WTC11 (cell line): ENCODE measurements at regions not wholly inside any gene's neighbourhood (a gene's known extent, or its start where the extent isn't known, plus 50 kb on each side); places are given as distances from the start of the nearest gene placed in this dataset.

ENCODE experiments used
- ATAC-seq: fragments of 200-7000 bp; cut with Tn5 transposase; 2 replicates; pipeline ENCODE4 v1.10.0; 2021; ENCODE audit warnings: mild to moderate bottlenecking, moderate library complexity
- CTCF ChIA-PET: fragments of 300-600 bp; sonication (Branson Sonifier 250); formaldehyde crosslinking; loops from one replicate; lab custom pipeline; 2021; ENCODE audit warnings: antibody characterized with exemption; lab: Charles Lee
- POLR2A ChIA-PET: fragments of 350-600 bp; sonication (Branson Sonifier 250); formaldehyde crosslinking; loops from one replicate; lab custom pipeline; 2021; ENCODE audit warnings: antibody characterized with exemption; lab: Charles Lee
- DNase-seq: peaks from one replicate; pipeline ENCODE4 v3.0.0; 2021; ENCODE audit warnings: low spot score
- H3K27ac Mint-ChIP-seq: 2 replicates; pipeline ENCODE4 v1.8.0; 2021; ENCODE audit warnings: mixed read lengths
- H3K27me3 Mint-ChIP-seq: 2 replicates; pipeline ENCODE4 v1.8.0; 2021; ENCODE audit warnings: low read depth, mild to moderate bottlenecking, moderate library complexity, mixed read lengths
- H3K36me3 Mint-ChIP-seq: 2 replicates; pipeline ENCODE4 v1.8.0; 2021; ENCODE audit warnings: mixed read lengths
- H3K4me1 Mint-ChIP-seq: 2 replicates; pipeline ENCODE4 v1.8.0; 2022; ENCODE audit warnings: mixed read lengths
- H3K4me3 Mint-ChIP-seq: 2 replicates; pipeline ENCODE4 v1.8.0; 2021; ENCODE audit warnings: mild to moderate bottlenecking, moderate library complexity, mixed read lengths
- H3K9me3 Mint-ChIP-seq: 2 replicates; pipeline ENCODE4 v1.8.0; 2021; ENCODE audit warnings: mixed read lengths
- ATF2 ChIP-seq: sonication (generic); formaldehyde crosslinking; IDR thresholded peaks from 2 replicates; pipeline ENCODE4 v1.8.1; 2022; ENCODE audit warnings: low read depth, missing genetic modification reagents, borderline replicate concordance
- ATF6 ChIP-seq: sonication (generic); formaldehyde crosslinking; IDR thresholded peaks from 2 replicates; pipeline ENCODE4 v1.8.1; 2023; ENCODE audit warnings: mild to moderate bottlenecking, missing genetic modification reagents
- CBFB ChIP-seq: sonication (generic); formaldehyde crosslinking; IDR thresholded peaks from 2 replicates; pipeline ENCODE4 v1.8.1; 2022; ENCODE audit warnings: mild to moderate bottlenecking, low read depth, missing genetic modification reagents
- E2F5 ChIP-seq: sonication (generic); formaldehyde crosslinking; IDR thresholded peaks from 2 replicates; pipeline ENCODE4 v1.8.1; 2022; ENCODE audit warnings: mild to moderate bottlenecking, moderate library complexity, missing genetic modification reagents
- ESRRA ChIP-seq: sonication (generic); formaldehyde crosslinking; IDR thresholded peaks from 2 replicates; pipeline ENCODE4 v1.8.1; 2022; ENCODE audit warnings: mild to moderate bottlenecking, missing genetic modification reagents, borderline replicate concordance
- FOXJ3 ChIP-seq: sonication (generic); formaldehyde crosslinking; IDR thresholded peaks from 2 replicates; pipeline ENCODE4 v1.9.0; 2021; ENCODE audit warnings: missing genetic modification reagents, mild to moderate bottlenecking, borderline replicate concordance
- GABPB1 ChIP-seq: sonication (generic); formaldehyde crosslinking; IDR thresholded peaks from 2 replicates; pipeline ENCODE4 v1.8.1; 2023; ENCODE audit warnings: mild to moderate bottlenecking, missing genetic modification reagents
- NR1H2 ChIP-seq: sonication (generic); formaldehyde crosslinking; IDR thresholded peaks from 2 replicates; pipeline ENCODE4 v1.9.0; 2021; ENCODE audit warnings: mild to moderate bottlenecking, moderate library complexity, missing genetic modification reagents
- OVOL2 ChIP-seq: fragments of 250-450 bp; sonication (Bioruptor Pico); IDR thresholded peaks from 2 replicates; pipeline ENCODE4 v1.9.0; 2021; ENCODE audit warnings: mild to moderate bottlenecking, borderline replicate concordance
- PRRX2 ChIP-seq: fragments of 250-450 bp; sonication (Bioruptor Pico); IDR thresholded peaks from 2 replicates; pipeline ENCODE4 v1.8.0; 2021; ENCODE audit warnings: mild to moderate bottlenecking
- RELA ChIP-seq: sonication (generic); formaldehyde crosslinking; IDR thresholded peaks from 2 replicates; pipeline ENCODE4 v1.8.1; 2022; ENCODE audit warnings: missing genetic modification reagents, mild to moderate bottlenecking, borderline replicate concordance
- SMAD3 ChIP-seq: sonication (generic); formaldehyde crosslinking; IDR thresholded peaks from 2 replicates; pipeline ENCODE4 v1.8.0; 2022; ENCODE audit warnings: missing genetic modification reagents, mild to moderate bottlenecking, borderline replicate concordance
- ZBTB21 ChIP-seq: sonication (generic); formaldehyde crosslinking; IDR thresholded peaks from 2 replicates; pipeline ENCODE4 v1.8.1; 2023; ENCODE audit warnings: mild to moderate bottlenecking, missing genetic modification reagents, borderline replicate concordance
- ZNF281 ChIP-seq: sonication (generic); formaldehyde crosslinking; IDR thresholded peaks from 2 replicates; pipeline ENCODE4 v1.8.0; 2023; ENCODE audit warnings: mild to moderate bottlenecking, missing genetic modification reagents
- ZNF317 ChIP-seq: sonication (generic); formaldehyde crosslinking; IDR thresholded peaks from 2 replicates; pipeline ENCODE4 v1.8.1; 2023; ENCODE audit warnings: low read depth, mild to moderate bottlenecking, moderate library complexity, missing genetic modification reagents, borderline replicate concordance
- ZNF671 ChIP-seq: fragments of 250-450 bp; sonication (Bioruptor Pico); IDR thresholded peaks from 2 replicates; pipeline ENCODE4 v1.8.0; 2021; ENCODE audit warnings: mild to moderate bottlenecking
- TF ChIP-seq, protein P1 (sequence below): fragments of 250-450 bp; sonication (Bioruptor Pico); IDR thresholded peaks from 2 replicates; pipeline ENCODE4 v1.9.0; 2021; ENCODE audit warnings: moderate library complexity, mild to moderate bottlenecking, inconsistent platforms, borderline replicate concordance
- TF ChIP-seq, protein P2 (sequence below): sonication (generic); formaldehyde crosslinking; conservative IDR thresholded peaks from 2 replicates; pipeline ENCODE4 v1.8.1; 2022; ENCODE audit warnings: mild to moderate bottlenecking, missing genetic modification reagents
- TF ChIP-seq, protein P3 (sequence below): sonication (generic); formaldehyde crosslinking; IDR thresholded peaks from 2 replicates; pipeline ENCODE4 v1.8.0; 2022; ENCODE audit warnings: mild to moderate bottlenecking, missing genetic modification reagents
- TF ChIP-seq, protein P4 (sequence below): sonication (generic); formaldehyde crosslinking; IDR thresholded peaks from 2 replicates; pipeline ENCODE4 v1.8.0; 2022; ENCODE audit warnings: missing genetic modification reagents
- TF ChIP-seq, protein P5 (sequence below): sonication (generic); formaldehyde crosslinking; IDR thresholded peaks from 2 replicates; pipeline ENCODE4 v1.8.0; 2023; ENCODE audit warnings: missing genetic modification reagents

DNA sequence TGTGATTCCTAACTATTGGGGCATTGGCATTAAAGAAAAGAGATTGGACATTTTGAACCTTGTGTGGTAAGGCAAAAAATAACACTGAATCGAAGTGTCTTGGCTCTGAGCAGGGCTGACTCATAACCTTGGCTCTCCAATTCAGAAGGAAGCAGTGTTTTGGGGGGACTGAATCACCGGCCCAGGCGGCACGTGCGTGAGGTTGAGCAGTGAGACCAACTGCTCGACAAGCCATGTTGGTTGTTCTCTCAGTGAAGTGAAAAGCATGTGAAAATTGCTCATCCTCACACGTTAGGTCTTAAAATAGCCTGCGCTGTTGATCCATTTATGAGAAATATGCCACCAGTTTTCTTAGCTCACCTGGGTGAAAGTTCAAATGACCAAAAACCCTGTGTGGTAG is 137.8 kb upstream of the SPACA1 start (continued):
- TF ChIP-seq, protein P1, sequence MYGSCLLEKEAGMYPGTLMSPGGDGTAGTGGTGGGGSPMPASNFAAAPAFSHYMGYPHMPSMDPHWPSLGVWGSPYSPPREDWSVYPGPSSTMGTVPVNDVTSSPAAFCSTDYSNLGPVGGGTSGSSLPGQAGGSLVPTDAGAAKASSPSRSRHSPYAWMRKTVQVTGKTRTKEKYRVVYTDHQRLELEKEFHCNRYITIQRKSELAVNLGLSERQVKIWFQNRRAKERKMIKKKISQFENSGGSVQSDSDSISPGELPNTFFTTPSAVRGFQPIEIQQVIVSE (CRISPR knock-in tag): no peak
- TF ChIP-seq ZNF671: no peak
- no peak for TF ChIP-seq SMAD3 (CRISPR knock-in tag)
- no peak for TF ChIP-seq CBFB
- TF ChIP-seq, protein P2, sequence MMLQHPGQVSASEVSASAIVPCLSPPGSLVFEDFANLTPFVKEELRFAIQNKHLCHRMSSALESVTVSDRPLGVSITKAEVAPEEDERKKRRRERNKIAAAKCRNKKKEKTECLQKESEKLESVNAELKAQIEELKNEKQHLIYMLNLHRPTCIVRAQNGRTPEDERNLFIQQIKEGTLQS (CRISPR knock-in tag): no peak
- TF ChIP-seq E2F5 (CRISPR knock-in tag): no peak
- TF ChIP-seq, protein P3, sequence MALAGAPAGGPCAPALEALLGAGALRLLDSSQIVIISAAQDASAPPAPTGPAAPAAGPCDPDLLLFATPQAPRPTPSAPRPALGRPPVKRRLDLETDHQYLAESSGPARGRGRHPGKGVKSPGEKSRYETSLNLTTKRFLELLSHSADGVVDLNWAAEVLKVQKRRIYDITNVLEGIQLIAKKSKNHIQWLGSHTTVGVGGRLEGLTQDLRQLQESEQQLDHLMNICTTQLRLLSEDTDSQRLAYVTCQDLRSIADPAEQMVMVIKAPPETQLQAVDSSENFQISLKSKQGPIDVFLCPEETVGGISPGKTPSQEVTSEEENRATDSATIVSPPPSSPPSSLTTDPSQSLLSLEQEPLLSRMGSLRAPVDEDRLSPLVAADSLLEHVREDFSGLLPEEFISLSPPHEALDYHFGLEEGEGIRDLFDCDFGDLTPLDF (CRISPR knock-in tag): no peak
- no peak for TF ChIP-seq OVOL2
- TF ChIP-seq NR1H2 (CRISPR knock-in tag): no peak

DNA sequence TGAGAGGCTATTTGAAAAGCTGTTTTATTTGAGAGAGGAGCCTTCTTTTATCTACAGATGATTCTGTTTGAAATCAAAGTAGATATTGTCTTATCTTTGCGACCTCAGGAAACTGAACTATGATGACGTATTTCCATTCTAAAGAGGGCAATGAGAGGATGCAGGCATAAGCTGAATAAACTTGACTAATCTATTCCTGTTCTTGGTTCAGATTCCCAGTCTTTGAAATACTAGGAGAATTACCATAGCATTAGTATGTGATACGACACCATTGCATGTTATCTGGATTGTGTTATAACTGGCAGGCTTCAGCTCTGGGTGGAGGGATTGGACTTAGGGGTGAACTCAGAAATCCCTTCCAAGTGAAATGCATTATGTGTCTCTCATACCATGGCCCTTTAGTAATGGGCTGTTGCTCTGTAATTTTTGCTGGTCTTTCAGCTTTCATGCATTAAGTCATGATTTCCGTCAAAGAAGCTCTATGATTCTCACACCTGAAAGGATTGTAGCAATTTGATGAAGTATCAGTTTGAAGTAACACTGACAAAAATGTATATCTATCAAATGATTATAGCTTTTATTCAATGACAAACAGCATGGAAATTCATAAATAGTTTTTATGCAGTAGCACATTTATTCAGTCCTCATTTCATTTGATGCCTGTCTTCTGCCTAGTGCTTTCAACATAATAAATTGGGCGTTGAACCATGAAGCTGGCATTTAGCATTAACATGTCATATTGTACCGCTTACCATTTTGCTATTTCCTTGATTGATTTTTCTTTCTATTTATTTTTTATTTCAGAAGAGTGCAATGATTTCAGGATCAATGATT is 138.4 kb upstream of the SPACA1 start:
- Mint-ChIP-seq H3K4me1 (peaks cover 46% of the 10 kb centered on the region), H3K9me3 (peaks cover 11% of the 10 kb centered on the region; the same call in 1 of the 2 replicates), H3K36me3 (no peaks in the 10 kb centered on the region), H3K27me3 (no peaks in the 10 kb centered on the region), H3K27ac (no peak overlapping the region), H3K4me3 (no peak overlapping the region)
- ATAC-seq (no peak), DNase-seq (no peak)
- POLR2A ChIA-PET: no interaction called here
- CTCF ChIA-PET: interaction anchor here (1.4 kb wide), 1 partner anchor 21 kb away, joined by 4 read pairs; no protein-coding TSS in a partner anchor
- TF ChIP-seq FOXJ3 (CRISPR knock-in tag): no peak
- no peak for TF ChIP-seq ATF6 (CRISPR knock-in tag)
- TF ChIP-seq, protein P4, sequence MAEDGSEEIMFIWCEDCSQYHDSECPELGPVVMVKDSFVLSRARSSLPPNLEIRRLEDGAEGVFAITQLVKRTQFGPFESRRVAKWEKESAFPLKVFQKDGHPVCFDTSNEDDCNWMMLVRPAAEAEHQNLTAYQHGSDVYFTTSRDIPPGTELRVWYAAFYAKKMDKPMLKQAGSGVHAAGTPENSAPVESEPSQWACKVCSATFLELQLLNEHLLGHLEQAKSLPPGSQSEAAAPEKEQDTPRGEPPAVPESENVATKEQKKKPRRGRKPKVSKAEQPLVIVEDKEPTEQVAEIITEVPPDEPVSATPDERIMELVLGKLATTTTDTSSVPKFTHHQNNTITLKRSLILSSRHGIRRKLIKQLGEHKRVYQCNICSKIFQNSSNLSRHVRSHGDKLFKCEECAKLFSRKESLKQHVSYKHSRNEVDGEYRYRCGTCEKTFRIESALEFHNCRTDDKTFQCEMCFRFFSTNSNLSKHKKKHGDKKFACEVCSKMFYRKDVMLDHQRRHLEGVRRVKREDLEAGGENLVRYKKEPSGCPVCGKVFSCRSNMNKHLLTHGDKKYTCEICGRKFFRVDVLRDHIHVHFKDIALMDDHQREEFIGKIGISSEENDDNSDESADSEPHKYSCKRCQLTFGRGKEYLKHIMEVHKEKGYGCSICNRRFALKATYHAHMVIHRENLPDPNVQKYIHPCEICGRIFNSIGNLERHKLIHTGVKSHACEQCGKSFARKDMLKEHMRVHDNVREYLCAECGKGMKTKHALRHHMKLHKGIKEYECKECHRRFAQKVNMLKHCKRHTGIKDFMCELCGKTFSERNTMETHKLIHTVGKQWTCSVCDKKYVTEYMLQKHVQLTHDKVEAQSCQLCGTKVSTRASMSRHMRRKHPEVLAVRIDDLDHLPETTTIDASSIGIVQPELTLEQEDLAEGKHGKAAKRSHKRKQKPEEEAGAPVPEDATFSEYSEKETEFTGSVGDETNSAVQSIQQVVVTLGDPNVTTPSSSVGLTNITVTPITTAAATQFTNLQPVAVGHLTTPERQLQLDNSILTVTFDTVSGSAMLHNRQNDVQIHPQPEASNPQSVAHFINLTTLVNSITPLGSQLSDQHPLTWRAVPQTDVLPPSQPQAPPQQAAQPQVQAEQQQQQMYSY (CRISPR knock-in tag): no peak
- TF ChIP-seq ZBTB21: no peak
- no peak for TF ChIP-seq ESRRA
- TF ChIP-seq RELA (CRISPR knock-in tag): no peak
- TF ChIP-seq GABPB1: no peak
- TF ChIP-seq ZNF281 (CRISPR knock-in tag): no peak
- TF ChIP-seq, protein P5, sequence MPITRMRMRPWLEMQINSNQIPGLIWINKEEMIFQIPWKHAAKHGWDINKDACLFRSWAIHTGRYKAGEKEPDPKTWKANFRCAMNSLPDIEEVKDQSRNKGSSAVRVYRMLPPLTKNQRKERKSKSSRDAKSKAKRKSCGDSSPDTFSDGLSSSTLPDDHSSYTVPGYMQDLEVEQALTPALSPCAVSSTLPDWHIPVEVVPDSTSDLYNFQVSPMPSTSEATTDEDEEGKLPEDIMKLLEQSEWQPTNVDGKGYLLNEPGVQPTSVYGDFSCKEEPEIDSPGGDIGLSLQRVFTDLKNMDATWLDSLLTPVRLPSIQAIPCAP (CRISPR knock-in tag): no peak
- no peak for TF ChIP-seq PRRX2
- TF ChIP-seq ZNF317 (CRISPR knock-in tag): no peak
- no peak for TF ChIP-seq ATF2 (CRISPR knock-in tag)
